ENCODE measurements at regions not wholly inside any gene's neighbourhood (a gene's known extent, or its start where the extent isn't known, plus 50 kb on each side); places are given as distances from the start of the nearest gene placed in this dataset.

- Histone ChIP-seq H3K79me2 (ENCODE audit: low read length) (no peaks in the 10 kb centered on the region), H3K4me2 (ENCODE audit: low read length) (peak overlapping the region; percentile 51), H3K27me3 (ENCODE audit: low read length) (no peaks in the 10 kb centered on the region), H3K4me3 (ENCODE audit: low read length) (no peak overlapping the region), H3K36me3 (ENCODE audit: low read depth, low read length) (no peaks in the 10 kb centered on the region), H3K27ac (ENCODE audit: low read length) (peak overlapping the region; percentile 89), H3K9me2 (replicated peaks; ENCODE audit: low read length) (no peaks in the 10 kb centered on the region), H3K4me1 (ENCODE audit: insufficient read depth, low read length) (peaks cover 27% of the 10 kb centered on the region), H3F3A (ENCODE audit: low read length, unreplicated experiment) (no peaks in the 10 kb centered on the region), H3K9ac (ENCODE audit: low read length) (peak overlapping the region; percentile 43), H4K20me1 (ENCODE audit: low read length) (no peaks in the 10 kb centered on the region), H3K9me3 (ENCODE audit: low read length) (no peaks in the 10 kb centered on the region), H2AFZ (ENCODE audit: low read length) (peak overlapping the region; percentile 53)
- TF ChIP-seq EZH2phosphoT487 (IDR thresholded peaks at IDR 0.05; ENCODE audit: borderline replicate concordance, low read length): no peak
- no peak for TF ChIP-seq CTCF (conservative IDR thresholded peaks at IDR 0.05; ENCODE audit: low read depth, low read length)
- no peak for TF ChIP-seq EZH2 (IDR thresholded peaks at IDR 0.05; ENCODE audit: low read length, unreplicated experiment)
- ChIA-PET CTCF (interaction anchor here (0.7 kb wide), 1 partner anchor 84 kb away, joined by 3 read pairs; no protein-coding TSS in a partner anchor), POLR2A (ENCODE audit: unreplicated experiment) (interaction anchor here (0.6 kb wide), 2 partner anchors 75 to 163 kb away, joined by 3 read pairs; no protein-coding TSS in a partner anchor)
- no TSS peak for BruUV-seq (replicated peaks)
- DNase-seq (peak; percentile 73), ATAC-seq (peak; percentile 62)
- intact Hi-C loops (cut with micrococcal nuclease): loop anchor here (1.0 to 5.0 kb wide), 6 partner anchors 9 to 309 kb away; partner anchors contain the start of genes HMGN3 and LCA5
These were observed 151.3 kb downstream of the LCA5 start for GRCh38 chr6:79385893-79386292.

DNA sequence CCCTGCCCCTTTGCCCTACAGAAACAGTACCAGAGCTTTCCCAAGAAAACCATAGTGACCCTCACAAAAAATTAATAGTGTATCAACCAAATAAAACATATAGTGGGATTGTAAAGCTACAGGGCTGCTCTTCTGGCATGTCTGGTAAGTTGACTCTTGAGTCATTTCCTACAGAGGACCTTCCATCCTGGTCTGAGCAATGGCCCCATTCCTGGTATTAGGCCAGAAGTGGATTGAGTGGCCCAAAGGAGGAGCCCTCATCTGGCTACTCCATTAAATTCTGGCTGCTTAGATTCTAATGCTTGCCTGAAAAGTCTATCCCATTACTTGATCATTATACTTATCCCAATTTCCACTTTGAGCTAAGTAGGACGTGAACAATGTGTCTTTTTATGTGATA, 150.9 kb upstream of the HMGN3 start:
- peaks cover 27% of the 10 kb centered on the region for H3K4me1 ChIP-seq (ENCODE audit: insufficient read depth, low read length)
- H3K36me3 ChIP-seq (ENCODE audit: low read depth, low read length): no peaks in the 10 kb centered on the region
- peak overlapping the region; percentile 89 for H3K27ac ChIP-seq (ENCODE audit: low read length)
- DNase-seq (peak; percentile 72), ATAC-seq (peak; percentile 88)
- intact Hi-C loops (cut with micrococcal nuclease): loop anchor here (1.0 to 5.0 kb wide), 6 partner anchors 8 to 309 kb away; partner anchors contain the start of genes HMGN3 and LCA5
- BruUV-seq (replicated peaks): no TSS peak
- ChIA-PET POLR2A (ENCODE audit: unreplicated experiment) (interaction anchor here (0.6 kb wide), 1 partner anchor 163 kb away, joined by 3 read pairs; no protein-coding TSS in a partner anchor), CTCF (no interaction called here)
- H3K9ac ChIP-seq (ENCODE audit: low read length): peak overlapping the region; percentile 43
- peak overlapping the region; percentile 53; the same call in 1 of the 2 replicates for H2AFZ ChIP-seq (ENCODE audit: low read length)
- no peaks in the 10 kb centered on the region for H3K27me3 ChIP-seq (ENCODE audit: low read length)
- TF ChIP-seq CTCF (conservative IDR thresholded peaks at IDR 0.05; ENCODE audit: low read depth, low read length): no peak
- no peak for TF ChIP-seq EZH2phosphoT487 (IDR thresholded peaks at IDR 0.05; ENCODE audit: borderline replicate concordance, low read length)
- no peak for TF ChIP-seq EZH2 (IDR thresholded peaks at IDR 0.05; ENCODE audit: low read length, unreplicated experiment)
- H3K4me2 ChIP-seq (ENCODE audit: low read length): peak overlapping the region; percentile 51
- no peaks in the 10 kb centered on the region for H3K79me2 ChIP-seq (ENCODE audit: low read length)
- no peaks in the 10 kb centered on the region for H3K9me2 ChIP-seq (replicated peaks; ENCODE audit: low read length)
- H3K9me3 ChIP-seq (ENCODE audit: low read length): no peaks in the 10 kb centered on the region
- H3F3A ChIP-seq (ENCODE audit: low read length, unreplicated experiment): no peaks in the 10 kb centered on the region
- H3K4me3 ChIP-seq (ENCODE audit: low read length): no peak overlapping the region
- H4K20me1 ChIP-seq (ENCODE audit: low read length): no peaks in the 10 kb centered on the region

DNA sequence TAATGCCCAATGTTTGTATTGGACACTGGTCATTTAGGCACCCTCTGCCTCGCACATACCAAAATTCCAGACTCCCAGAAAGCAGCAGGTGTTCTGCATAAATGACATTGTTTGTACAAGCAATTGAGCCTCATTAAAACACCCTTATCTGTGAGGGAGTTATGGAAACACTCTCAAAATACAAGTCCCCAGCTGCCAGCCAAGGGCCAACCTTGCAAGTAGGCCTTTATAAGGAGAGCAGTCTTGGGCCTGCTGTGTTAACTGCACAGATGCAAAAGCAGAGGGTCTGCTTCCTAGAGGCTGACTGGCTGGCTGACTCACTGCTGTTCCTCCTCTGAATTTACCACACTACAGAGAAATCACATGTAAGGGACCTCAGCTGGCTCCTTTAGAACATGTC, 150.4 kb upstream of the HMGN3 start:
- peak overlapping the region; percentile 89 for H3K27ac ChIP-seq (ENCODE audit: low read length)
- H3K4me1 ChIP-seq (ENCODE audit: insufficient read depth, low read length): peaks cover 27% of the 10 kb centered on the region
- no peaks in the 10 kb centered on the region for H3K27me3 ChIP-seq (ENCODE audit: low read length)
- no peak overlapping the region for H3K4me3 ChIP-seq (ENCODE audit: low read length)
- no peaks in the 10 kb centered on the region for H4K20me1 ChIP-seq (ENCODE audit: low read length)
- peak overlapping the region; percentile 51 for H3K4me2 ChIP-seq (ENCODE audit: low read length)
- no peaks in the 10 kb centered on the region for H3K9me3 ChIP-seq (ENCODE audit: low read length)
- CTCF ChIA-PET: no interaction called here
- H3K9ac ChIP-seq (ENCODE audit: low read length): no peak overlapping the region
- POLR2A ChIA-PET (ENCODE audit: unreplicated experiment): no interaction called here
- H3F3A ChIP-seq (ENCODE audit: low read length, unreplicated experiment): no peaks in the 10 kb centered on the region
- peak; percentile 35 for DNase-seq
- TF ChIP-seq EZH2 (IDR thresholded peaks at IDR 0.05; ENCODE audit: low read length, unreplicated experiment) (no peak), CTCF (conservative IDR thresholded peaks at IDR 0.05; ENCODE audit: low read depth, low read length) (no peak), EZH2phosphoT487 (IDR thresholded peaks at IDR 0.05; ENCODE audit: borderline replicate concordance, low read length) (no peak)
- H3K9me2 ChIP-seq (replicated peaks; ENCODE audit: low read length): no peaks in the 10 kb centered on the region
- ATAC-seq: peak; percentile 53
- no TSS peak for BruUV-seq (replicated peaks)
- intact Hi-C loops (cut with micrococcal nuclease): loop anchor here (1.0 to 5.0 kb wide), 6 partner anchors 8 to 308 kb away; partner anchors contain the start of genes HMGN3 and LCA5
- no peaks in the 10 kb centered on the region for H3K79me2 ChIP-seq (ENCODE audit: low read length)
- H3K36me3 ChIP-seq (ENCODE audit: low read depth, low read length): no peaks in the 10 kb centered on the region
- H2AFZ ChIP-seq (ENCODE audit: low read length): no peak overlapping the region

Measured in PC-3 (cell line).